ENCODE measurements at regions not wholly inside any gene's neighbourhood (a gene's known extent, or its start where the extent isn't known, plus 50 kb on each side); places are given as distances from the start of the nearest gene placed in this dataset.

DNA sequence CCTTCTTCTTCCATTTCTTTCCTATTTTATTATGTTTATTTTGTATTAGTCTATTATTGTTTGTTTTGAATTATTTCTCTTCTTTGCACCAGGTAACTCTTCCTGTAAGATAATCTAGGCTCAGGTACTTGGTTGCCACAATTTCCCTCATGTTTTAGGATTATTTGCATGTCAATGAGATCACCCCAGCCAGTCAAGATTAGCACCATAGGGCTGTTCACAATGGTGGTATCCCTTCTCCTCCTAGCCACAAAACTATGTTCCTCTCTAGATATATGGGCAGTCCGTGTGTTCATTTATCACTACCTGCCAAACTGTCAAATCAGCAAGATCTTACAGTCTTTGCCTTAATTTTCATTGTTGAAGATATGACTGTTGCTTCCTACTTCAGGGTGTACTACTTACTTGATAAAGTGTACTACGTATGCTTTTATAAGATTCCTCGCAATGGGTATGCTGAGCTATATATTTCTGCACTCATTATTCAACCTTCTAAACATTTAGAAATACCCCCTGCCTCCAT lies 1536.2 kb downstream of the PLA2G4A start:
- H3K36me3 Mint-ChIP-seq (ENCODE audit: low read depth) = no peaks in the 10 kb centered on the region

DNA sequence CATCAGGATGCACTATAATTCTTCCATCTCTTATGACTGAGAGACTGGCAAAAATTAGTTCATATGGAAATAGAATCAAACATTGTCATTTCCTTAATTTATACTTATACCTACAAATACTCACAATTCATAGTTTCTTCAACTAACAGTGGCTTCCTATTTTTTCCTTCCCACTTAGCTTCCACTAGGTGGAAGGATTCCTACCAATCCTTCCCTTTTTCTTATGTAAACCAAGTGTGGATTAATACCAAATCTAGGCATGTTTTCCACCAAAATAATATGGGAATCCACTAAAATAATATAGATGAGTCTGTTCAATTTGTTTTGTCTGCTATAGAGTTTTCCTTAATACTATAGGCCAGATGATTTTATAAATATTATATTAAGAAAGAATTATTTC lies 1537.1 kb downstream of the PLA2G4A start:
- TF ChIP-seq, protein P1, sequence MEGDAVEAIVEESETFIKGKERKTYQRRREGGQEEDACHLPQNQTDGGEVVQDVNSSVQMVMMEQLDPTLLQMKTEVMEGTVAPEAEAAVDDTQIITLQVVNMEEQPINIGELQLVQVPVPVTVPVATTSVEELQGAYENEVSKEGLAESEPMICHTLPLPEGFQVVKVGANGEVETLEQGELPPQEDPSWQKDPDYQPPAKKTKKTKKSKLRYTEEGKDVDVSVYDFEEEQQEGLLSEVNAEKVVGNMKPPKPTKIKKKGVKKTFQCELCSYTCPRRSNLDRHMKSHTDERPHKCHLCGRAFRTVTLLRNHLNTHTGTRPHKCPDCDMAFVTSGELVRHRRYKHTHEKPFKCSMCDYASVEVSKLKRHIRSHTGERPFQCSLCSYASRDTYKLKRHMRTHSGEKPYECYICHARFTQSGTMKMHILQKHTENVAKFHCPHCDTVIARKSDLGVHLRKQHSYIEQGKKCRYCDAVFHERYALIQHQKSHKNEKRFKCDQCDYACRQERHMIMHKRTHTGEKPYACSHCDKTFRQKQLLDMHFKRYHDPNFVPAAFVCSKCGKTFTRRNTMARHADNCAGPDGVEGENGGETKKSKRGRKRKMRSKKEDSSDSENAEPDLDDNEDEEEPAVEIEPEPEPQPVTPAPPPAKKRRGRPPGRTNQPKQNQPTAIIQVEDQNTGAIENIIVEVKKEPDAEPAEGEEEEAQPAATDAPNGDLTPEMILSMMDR (IDR thresholded peaks at IDR 0.05) = peak; percentile 31
- DNase-seq (ENCODE audit: low spot score) = no peak
- Mint-ChIP-seq H3K36me3 (ENCODE audit: low read depth) (no peaks in the 10 kb centered on the region), H3K27ac (ENCODE audit: unreplicated experiment) (no peak overlapping the region), H3K9me3 (ENCODE audit: low read depth) (no peaks in the 10 kb centered on the region), H3K27me3 (ENCODE audit: low read depth) (no peaks in the 10 kb centered on the region), H3K4me3 (ENCODE audit: unreplicated experiment) (no peak overlapping the region), H3K4me1 (ENCODE audit: low read depth) (no peaks in the 10 kb centered on the region)

More for the DNA sequence above, 1536.2 kb downstream of the PLA2G4A start:
- Mint-ChIP-seq H3K4me1 (ENCODE audit: low read depth) (no peaks in the 10 kb centered on the region), H3K4me3 (ENCODE audit: unreplicated experiment) (no peak overlapping the region), H3K27ac (ENCODE audit: unreplicated experiment) (no peak overlapping the region), H3K9me3 (ENCODE audit: low read depth) (no peaks in the 10 kb centered on the region), H3K27me3 (ENCODE audit: low read depth) (no peaks in the 10 kb centered on the region)
- TF ChIP-seq, protein P1 (IDR thresholded peaks at IDR 0.05) = no peak
- DNase-seq (ENCODE audit: low spot score) = no peak

DNA sequence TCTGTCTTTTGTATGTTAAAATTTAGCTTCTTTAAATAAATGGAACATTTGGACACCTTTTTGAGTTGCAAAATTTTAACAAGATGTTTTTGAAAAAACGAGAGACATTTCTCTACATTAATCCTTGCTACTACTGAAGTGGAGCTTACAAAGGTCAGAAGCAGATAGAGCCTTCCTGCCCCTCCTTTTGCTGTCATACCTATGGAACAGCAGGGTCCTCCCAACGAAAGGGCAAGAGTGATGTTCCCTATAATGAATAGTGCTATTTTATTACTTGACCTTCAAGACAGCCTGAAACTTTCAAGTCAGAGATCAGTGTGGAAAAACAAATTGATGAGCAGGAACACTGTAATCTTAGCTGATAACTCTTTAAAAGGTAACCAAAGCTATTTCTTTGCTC lies 1538.9 kb downstream of the PLA2G4A start:
- Mint-ChIP-seq H3K4me1 (ENCODE audit: low read depth) (no peaks in the 10 kb centered on the region), H3K27me3 (ENCODE audit: low read depth) (no peaks in the 10 kb centered on the region), H3K9me3 (ENCODE audit: low read depth) (no peaks in the 10 kb centered on the region), H3K4me3 (ENCODE audit: unreplicated experiment) (no peak overlapping the region), H3K27ac (ENCODE audit: unreplicated experiment) (no peak overlapping the region), H3K36me3 (ENCODE audit: low read depth) (no peaks in the 10 kb centered on the region)
- TF ChIP-seq, protein P1 (IDR thresholded peaks at IDR 0.05) = no peak
- DNase-seq (ENCODE audit: low spot score) = no peak

DNA sequence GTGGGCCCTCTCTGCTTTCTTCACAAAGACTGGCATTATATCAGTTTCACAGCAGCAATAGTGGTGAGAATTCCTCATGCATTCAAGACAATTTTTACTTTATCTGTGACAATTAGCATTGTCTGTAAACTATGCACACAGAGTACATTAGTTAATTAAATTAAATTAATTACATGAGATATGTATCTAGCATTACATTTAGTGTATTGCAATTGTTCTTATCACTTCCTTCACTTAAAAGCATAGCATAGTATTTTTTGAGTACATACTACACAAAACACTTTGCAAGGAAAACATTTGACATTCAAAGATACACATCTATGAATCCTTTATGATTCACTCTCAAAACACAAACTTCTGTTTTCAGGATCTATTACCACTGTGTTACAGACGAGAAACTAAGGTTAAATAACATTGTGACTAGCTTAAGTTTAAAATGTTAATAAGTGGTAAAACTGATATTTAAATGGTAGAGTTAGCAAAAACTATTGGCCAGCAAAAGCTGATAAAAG lies 1542.6 kb downstream of the PLA2G4A start:
- TF ChIP-seq, protein P1 (IDR thresholded peaks at IDR 0.05) = no peak
- no peaks in the 10 kb centered on the region for H3K4me1 Mint-ChIP-seq (ENCODE audit: low read depth)
- H3K27me3 Mint-ChIP-seq (ENCODE audit: low read depth) = no peaks in the 10 kb centered on the region
- H3K9me3 Mint-ChIP-seq (ENCODE audit: low read depth) = peaks cover 5% of the 10 kb centered on the region
- no peaks in the 10 kb centered on the region for H3K36me3 Mint-ChIP-seq (ENCODE audit: low read depth)
- no peak overlapping the region for H3K4me3 Mint-ChIP-seq (ENCODE audit: unreplicated experiment)
- no peak overlapping the region for H3K27ac Mint-ChIP-seq (ENCODE audit: unreplicated experiment)
- DNase-seq (ENCODE audit: low spot score) = no peak

DNA sequence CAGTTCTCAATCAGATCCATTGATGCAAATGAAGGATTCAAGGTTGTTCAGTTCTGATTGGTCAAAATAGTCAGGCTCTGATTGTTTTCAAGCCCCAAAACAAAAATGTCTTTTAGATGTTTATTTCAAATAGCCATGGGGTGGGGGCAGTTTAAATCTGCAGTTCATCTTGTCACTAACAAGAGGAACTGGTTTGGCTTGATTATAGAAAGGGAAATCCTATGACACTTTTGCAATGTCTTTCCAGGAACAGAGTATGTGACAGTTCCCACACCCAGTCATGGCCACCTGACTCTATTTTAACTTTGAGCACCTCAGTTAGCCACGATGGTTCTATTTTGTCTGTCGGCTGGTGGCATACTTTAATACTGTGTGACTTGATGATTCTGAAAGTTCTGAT lies 1544.1 kb downstream of the PLA2G4A start:
- no peak for DNase-seq (ENCODE audit: low spot score)
- Mint-ChIP-seq H3K4me1 (ENCODE audit: low read depth) (no peaks in the 10 kb centered on the region), H3K9me3 (ENCODE audit: low read depth) (peaks cover 5% of the 10 kb centered on the region), H3K36me3 (ENCODE audit: low read depth) (no peaks in the 10 kb centered on the region), H3K27me3 (ENCODE audit: low read depth) (no peaks in the 10 kb centered on the region), H3K27ac (ENCODE audit: unreplicated experiment) (no peak overlapping the region), H3K4me3 (ENCODE audit: unreplicated experiment) (no peak overlapping the region)
- TF ChIP-seq, protein P1 (IDR thresholded peaks at IDR 0.05) = no peak

Data from chondrocyte (in vitro differentiated cells).